Muscle of arm (tissue), 1 donor: ENCODE measurements at regions not wholly inside any gene's neighbourhood (a gene's known extent, or its start where the extent isn't known, plus 50 kb on each side); places are given as distances from the start of the nearest gene placed in this dataset.
A peak's percentile ranks its signal among the peaks of the same experiment; 100 is the strongest.
"Not testable (repeated sequence)": the region's sequence is repeated elsewhere in the genome, so short reads cannot be mapped to it uniquely, and the experiment has no call there.

ENCODE experiments used
- DNase-seq: peaks from one replicate; pipeline ENCODE4 v3.0.0-alpha.2; 2013

GRCh38 chr9:109597496-109597895 is 99.4 kb upstream of the PTPN3 start:
- no peak for DNase-seq

- DNase-seq: no peak
Measured at GRCh38 chr9:109599131-109599530, 101.0 kb upstream of the PTPN3 start.

GRCh38 chr9:109599711-109600110 is 101.6 kb upstream of the PTPN3 start:
- DNase-seq: no peak

DNA sequence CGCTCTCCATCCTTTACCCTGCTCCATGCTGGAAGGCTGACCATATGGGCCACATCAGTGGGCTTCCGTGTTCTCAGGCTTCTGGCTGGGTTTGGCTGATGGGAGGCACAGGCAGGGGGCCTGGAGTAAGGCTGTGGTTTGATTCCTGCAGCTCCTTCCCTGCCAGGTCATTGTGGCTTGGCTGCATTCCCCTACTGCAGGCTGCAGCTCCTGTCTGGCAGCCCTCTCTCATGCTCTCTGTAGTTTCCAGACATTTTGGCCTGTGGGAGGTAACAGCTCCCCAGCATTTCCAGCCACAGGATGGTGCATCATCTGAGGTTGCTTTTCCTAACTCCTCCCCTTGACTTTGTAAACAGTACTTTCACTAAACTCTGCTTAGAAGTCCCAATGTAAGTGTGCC is 102.0 kb upstream of the PTPN3 start:
- DNase-seq: no peak

DNA sequence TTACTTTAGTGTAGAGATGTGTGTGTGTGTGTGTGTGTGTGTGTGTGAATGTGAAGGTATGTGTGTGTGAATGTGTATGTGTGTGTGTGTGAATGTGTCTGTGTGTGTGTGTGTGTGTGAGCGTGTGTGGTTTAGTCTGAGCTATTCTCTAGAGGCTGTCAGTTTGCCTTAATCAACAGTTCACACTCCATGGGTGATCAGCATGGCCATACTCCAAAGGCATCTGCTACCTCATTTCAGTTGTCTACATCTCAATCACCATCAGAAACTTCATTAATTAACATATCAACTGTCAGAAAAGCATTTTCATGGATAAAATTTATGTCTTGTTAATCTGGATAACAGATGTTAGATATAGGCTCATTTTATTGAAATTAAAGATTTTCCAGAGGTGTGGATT is 103.1 kb upstream of the PTPN3 start:
- no peak for DNase-seq

DNA sequence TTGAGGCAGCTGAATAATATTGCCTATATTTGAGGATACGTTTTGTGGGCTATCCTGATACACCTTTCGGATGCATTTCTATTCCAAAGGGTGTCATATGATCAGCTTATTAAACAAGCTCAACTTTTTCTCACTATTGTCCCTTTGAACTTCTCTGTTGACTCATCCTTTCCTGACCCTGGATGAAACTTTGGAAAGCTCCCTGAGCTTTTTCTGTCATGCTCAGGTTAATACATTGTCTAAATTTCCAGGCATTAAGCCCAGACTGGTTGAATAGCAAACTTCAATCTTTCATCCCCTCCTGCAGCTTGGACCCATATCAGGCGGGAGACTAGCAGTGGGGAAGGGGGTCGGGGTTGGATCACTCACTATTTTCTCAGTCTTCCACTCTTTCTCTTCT is 104.9 kb upstream of the PTPN3 start:
- DNase-seq: peak; percentile 35

DNA sequence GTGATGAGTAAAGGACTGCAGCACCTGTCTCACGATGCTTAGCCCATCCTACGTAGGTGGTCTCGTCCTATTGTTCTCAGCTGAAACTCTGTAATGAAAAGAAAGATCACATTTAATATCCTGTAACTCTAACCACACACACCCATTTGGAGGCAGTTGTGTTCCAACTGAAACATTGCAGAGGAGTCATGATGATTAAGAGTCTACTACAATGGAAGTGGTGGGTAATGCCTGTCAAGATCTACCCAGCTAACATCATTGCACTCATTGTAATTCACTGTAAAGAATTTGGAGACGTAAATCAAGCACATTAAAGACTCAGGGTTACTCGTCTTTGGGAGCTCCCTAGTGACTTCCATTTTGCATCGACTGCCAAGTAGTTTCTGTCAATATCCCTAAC is 106.0 kb upstream of the PTPN3 start:
- no peak for DNase-seq

- DNase-seq: no peak
Measured at GRCh38 chr9:109604781-109605180, 106.7 kb upstream of the PTPN3 start.

DNA sequence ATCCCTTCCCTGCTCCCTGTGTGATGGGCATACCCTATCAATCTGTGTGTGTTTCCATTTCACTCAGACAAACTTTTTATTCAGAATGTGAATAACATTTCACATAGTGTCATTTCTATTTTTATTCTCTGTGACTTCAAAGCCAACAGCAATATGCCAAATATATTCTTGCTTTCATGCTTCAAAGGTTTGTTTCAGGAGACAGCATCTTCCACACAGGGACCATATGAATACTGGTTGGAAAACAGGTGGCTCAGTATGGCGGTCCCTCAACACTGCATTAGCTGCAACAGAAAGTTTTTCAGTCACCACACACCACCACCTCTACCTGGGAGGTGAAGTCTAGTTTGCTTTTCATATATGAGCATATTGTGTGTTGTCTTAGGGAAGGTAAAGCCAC is 111.0 kb upstream of the PTPN3 start:
- DNase-seq: no peak

- no peak for DNase-seq
Measured at GRCh38 chr9:109616571-109617120, 118.5 kb upstream of the PTPN3 start.

DNA sequence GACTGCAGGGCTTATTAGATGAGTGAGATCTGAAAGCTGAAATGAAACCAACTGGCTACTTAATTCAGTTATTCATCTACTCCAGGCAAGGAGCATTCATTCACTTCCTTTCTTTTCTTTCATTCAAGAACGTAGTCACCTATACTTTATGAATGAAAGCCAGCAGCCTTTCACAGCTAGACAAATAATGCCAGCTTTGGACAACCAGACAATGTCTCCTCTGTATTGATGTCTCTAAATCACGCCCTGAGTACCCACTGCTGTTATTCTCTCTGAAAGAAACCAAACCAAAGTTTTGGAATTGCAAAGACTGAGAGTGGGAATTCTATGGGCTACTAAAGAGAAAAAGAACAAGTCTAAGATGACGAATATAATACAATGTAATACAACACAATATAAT is 121.2 kb upstream of the PTPN3 start:
- no peak for DNase-seq

DNA sequence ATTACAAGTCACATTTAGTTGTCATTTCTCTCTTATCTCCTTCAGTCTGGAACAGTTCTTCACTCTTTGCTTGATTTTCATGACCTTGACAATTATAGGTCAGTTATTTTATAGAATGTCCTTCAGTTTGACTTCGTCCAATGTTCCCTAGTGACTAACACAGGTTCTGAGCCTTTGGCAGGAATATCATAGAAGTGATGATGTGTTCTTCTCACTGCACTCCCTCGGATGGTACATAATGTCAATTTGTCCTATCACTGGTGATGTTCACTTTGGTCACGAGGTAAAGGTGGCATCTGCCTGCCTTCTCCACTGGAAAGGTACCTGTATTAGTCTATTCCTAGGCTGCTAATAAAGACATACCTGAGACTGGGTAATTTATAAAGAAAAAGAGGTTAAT is 126.0 kb upstream of the PTPN3 start:
- no peak for DNase-seq

DNA sequence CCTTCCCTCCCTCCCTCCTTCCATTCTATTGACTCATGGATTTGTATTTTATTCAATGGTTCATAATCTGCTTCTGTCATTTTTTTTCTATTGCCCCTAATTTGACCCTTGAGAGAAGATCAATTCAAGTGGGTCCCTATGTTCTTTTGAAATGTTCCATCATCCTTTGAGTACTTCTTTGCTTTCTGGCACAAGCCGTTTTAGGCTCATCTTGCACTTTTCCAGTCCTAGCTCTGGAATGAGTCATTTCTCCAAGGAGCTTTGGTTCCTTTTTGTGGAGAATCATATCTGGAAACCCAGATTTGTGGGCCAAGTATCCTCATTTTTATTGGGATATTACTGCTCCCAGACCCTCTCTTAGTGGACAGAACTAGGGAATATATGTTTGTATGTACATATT is 126.8 kb upstream of the PTPN3 start:
- no peak for DNase-seq

GRCh38 chr9:109627042-109627441 is 128.9 kb upstream of the PTPN3 start:
- DNase-seq: no peak

- no peak for DNase-seq
Measured at GRCh38 chr9:109629615-109630014, 131.5 kb upstream of the PTPN3 start.

DNA sequence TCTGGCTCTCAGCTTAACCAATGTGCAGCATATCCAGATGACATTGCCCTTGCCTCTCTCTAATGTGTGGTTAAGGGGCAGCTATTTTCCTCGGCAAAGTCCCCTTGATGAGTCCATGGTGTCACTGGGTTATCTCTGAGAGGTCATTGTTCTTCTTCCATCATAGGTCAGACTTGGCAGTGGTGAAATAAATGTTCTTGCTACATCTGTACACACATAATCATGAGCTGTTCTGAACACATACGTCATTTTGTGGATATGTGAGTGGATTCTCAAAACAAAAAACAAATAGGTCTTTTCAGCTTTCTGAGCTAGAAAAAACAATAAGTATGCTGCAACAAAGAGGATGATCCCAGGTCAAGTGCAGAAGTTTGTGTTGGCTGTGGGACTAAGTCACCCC is 134.7 kb upstream of the PTPN3 start:
- DNase-seq: no peak

DNA sequence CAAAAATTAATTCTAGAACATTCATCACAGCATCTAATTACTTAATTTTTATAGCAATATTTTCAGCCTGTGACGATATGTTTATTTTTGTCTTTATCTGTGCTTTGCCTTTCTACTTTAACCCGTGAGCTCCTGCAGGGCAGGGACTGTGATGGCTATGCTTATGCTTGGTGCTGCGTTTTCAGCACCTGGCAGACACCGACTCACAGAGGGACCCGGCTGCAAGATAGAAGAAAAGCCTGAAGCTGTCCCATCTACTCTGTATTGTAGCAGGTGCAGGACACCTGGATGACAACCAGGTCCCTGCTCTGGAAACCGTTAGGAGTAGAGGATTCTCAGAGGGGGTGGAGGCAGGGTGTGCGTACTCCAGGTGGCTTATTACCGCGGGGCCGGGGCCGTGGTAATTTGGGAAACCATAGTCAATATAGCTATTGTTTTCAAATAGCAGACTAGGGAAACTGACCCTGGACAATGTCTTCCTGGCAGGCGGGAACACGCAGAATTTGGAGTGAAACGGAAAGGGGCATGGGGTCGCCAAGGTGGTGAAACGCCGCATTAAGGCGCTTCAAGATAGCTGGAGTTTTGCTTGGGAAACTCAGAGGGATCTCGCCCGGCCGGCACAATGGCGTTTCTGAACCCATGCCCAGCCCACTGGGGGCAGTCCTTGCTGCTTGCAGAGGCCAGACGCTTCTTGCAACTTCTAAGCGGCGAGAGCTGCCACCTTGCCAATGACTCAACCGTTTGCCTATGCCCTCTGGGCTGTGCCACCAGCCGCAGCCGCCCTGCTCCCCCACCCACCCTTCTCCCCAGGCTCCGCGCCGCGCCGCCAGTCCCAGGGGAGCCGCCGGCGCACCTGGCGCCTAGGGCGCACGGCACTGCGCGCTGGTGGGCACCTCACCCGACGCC is 140.1 kb upstream of the PALM2AKAP2 start:
- DNase-seq: no peak

- peak; percentile 72 for DNase-seq
Measured at GRCh38 chr9:109640580-109641371, 139.2 kb upstream of the PALM2AKAP2 start.

- DNase-seq: peak; percentile 28
Measured at GRCh38 chr9:109641372-109641659, 138.7 kb upstream of the PALM2AKAP2 start.

GRCh38 chr9:109652112-109652511 is 127.9 kb upstream of the PALM2AKAP2 start:
- no peak for DNase-seq

- no peak for DNase-seq
Measured at GRCh38 chr9:109652971-109653370, 127.0 kb upstream of the PALM2AKAP2 start.

- no peak for DNase-seq
Measured at GRCh38 chr9:109653470-109653869, 126.5 kb upstream of the PALM2AKAP2 start.

- not testable (repeated sequence) for DNase-seq
Measured at GRCh38 chr9:109663978-109664377, 116.0 kb upstream of the PALM2AKAP2 start.
